HepG2 (cell line): ENCODE measurements at regions not wholly inside any gene's neighbourhood (a gene's known extent, or its start where the extent isn't known, plus 50 kb on each side); places are given as distances from the start of the nearest gene placed in this dataset.

Experiments
- ATAC-seq: fragments of 200-7000 bp; cut with Tn5 transposase; 3 replicates; pipeline ENCODE4 v1.9.1; 2020; ENCODE audit warnings: mild to moderate bottlenecking, moderate library complexity
- BruUV-seq: library from RNA; stranded (reverse); fragments of 400-500 nt; replicated peaks from 2 replicates; lab custom pipeline; 2021; lab: Mats Ljungman, UMichigan
- CTCF ChIA-PET: fragments of 300-600 bp; formaldehyde crosslinking; extraction: SDS; loops from one replicate; lab custom pipeline; 2021; ENCODE audit warnings: low total read pairs, inconsistent platforms, low intra/inter-chr PET ratio; lab: Yijun Ruan, JAX
- POLR2A ChIA-PET: fragments of 350-600 bp; sonication (Branson Sonifier 250); formaldehyde crosslinking; loops from one replicate; lab custom pipeline; 2020; ENCODE audit warnings: antibody characterized with exemption, inconsistent platforms; lab: Yijun Ruan, JAX
- DNase-seq: peaks from one replicate; pipeline ENCODE4 v3.0.0-alpha.2; 2015; ENCODE audit warnings: low spot score
- FAIRE-seq: peaks from 3 replicates; lab custom pipeline; 2011; peaks lifted over from hg19 to GRCh38; lab: Jason Lieb, UNC
- H2AFZ ChIP-seq: one replicate; pipeline ENCODE4 v1.6.1; 2011; ENCODE audit warnings: low read length, inconsistent platforms
- H3K27ac ChIP-seq: fragments of 300-600 bp; 3 replicates; pipeline ENCODE4 v1.8.0; 2011; ENCODE audit warnings: mixed run types, mild to moderate bottlenecking, mixed read lengths, low read length, inconsistent platforms; ENCODE audit not compliant: insufficient read depth; ENCODE audit errors: extremely low read length
- H3K27me3 ChIP-seq, 2 experiments: fragments of 200-600 bp in 1 of 2; 2 replicates in 1 of 2; 3 replicates in 1 of 2; pipeline versions ENCODE4 v1.6.0 to v1.8.0; 2011; ENCODE audit warnings: low read length in 2 of 2, mild to moderate bottlenecking in 2 of 2, moderate library complexity in 2 of 2, inconsistent platforms in 1 of 2; ENCODE audit not compliant: insufficient read depth in 2 of 2, control insufficient read depth in 1 of 2
- H3K36me3 ChIP-seq, 2 experiments: fragments of 200-600 bp in 1 of 2; replicated peaks in 1 of 2; 2 replicates in 1 of 2; 3 replicates in 1 of 2; pipeline versions ENCODE4 v1.5.1 to v1.8.0; 2011; ENCODE audit warnings: low read length in 2 of 2, inconsistent platforms in 1 of 2; ENCODE audit not compliant: insufficient read depth in 2 of 2, control insufficient read depth in 1 of 2
- H3K4me1 ChIP-seq: 2 replicates; pipeline ENCODE4 v1.5.1; 2012; ENCODE audit warnings: low read length, inconsistent platforms; ENCODE audit not compliant: insufficient read depth
- H3K4me2 ChIP-seq: 2 replicates; pipeline ENCODE4 v1.6.0; 2011; ENCODE audit warnings: low read depth, low read length, inconsistent platforms
- H3K4me3 ChIP-seq, 3 experiments: fragments of 200-600 bp in 1 of 3; sonication (generic), shearing (Covaris generic) in 1 of 3; replicated peaks in 1 of 3; 2 replicates each; pipeline ENCODE4 v1.5.1; 2011 to 2016; ENCODE audit warnings: low read length in 3 of 3, inconsistent platforms in 2 of 3, low read depth in 2 of 3, mild to moderate bottlenecking in 2 of 3, control low read depth in 1 of 3, mixed read lengths in 1 of 3; ENCODE audit not compliant: insufficient read depth in 1 of 3
- H3K79me2 ChIP-seq: one replicate; pipeline ENCODE4 v1.6.1; 2011; ENCODE audit warnings: low read length, inconsistent platforms; ENCODE audit not compliant: insufficient read depth
- H3K9ac ChIP-seq: 2 replicates; pipeline ENCODE4 v1.6.0; 2011; ENCODE audit warnings: mild to moderate bottlenecking, low read depth, low read length, inconsistent platforms; ENCODE audit not compliant: insufficient read depth
- H3K9me3 ChIP-seq: 2 replicates; pipeline ENCODE4 v1.5.1; 2012; ENCODE audit warnings: mild to moderate bottlenecking, low read length
- H4K20me1 ChIP-seq: 2 replicates; pipeline ENCODE4 v1.6.0; 2011; ENCODE audit warnings: inconsistent platforms, mild to moderate bottlenecking, low read length, moderate library complexity; ENCODE audit not compliant: insufficient read depth
- FUBP1 ChIP-seq: sonication (generic); formaldehyde crosslinking; IDR thresholded peaks from 2 replicates; pipeline ENCODE4 v1.5.1; 2020; ENCODE audit warnings: missing genetic modification reagents, mild to moderate bottlenecking, borderline replicate concordance
- GPN1 ChIP-seq: sonication (generic); formaldehyde crosslinking; IDR thresholded peaks from 2 replicates; pipeline ENCODE4 v1.5.1; 2020; ENCODE audit warnings: missing genetic modification reagents, borderline replicate concordance
- RELA ChIP-seq: sonication (generic); formaldehyde crosslinking; IDR thresholded peaks from 2 replicates; pipeline ENCODE4 v1.4.0; 2020; ENCODE audit warnings: missing genetic modification reagents
- TAF15 ChIP-seq: fragments of 200-400 bp; formaldehyde crosslinking; IDR thresholded peaks from one replicate; pipeline ENCODE4 v1.6.1; 2018; ENCODE audit warnings: mild to moderate bottlenecking, low read depth, low read length; ENCODE audit not compliant: poor library complexity, severe bottlenecking
- ZBTB2 ChIP-seq: sonication (generic); formaldehyde crosslinking; IDR thresholded peaks from 2 replicates; pipeline ENCODE4 v1.8.0; 2022; ENCODE audit warnings: low read depth, missing genetic modification reagents
- WGBS: methylation state at CpG from one replicate; pipeline ENCODE4 v1.1.6; 2017; ENCODE audit warnings: low lambda C conversion rate; 5-methylcytosine and 5-hydroxymethylcytosine counted together
- in situ Hi-C: cut with HindIII; loops from 2 replicates; pipeline ENCODE4 v1.10.0; 2017; ENCODE audit warnings: low pct_unique_long_range_greater_than_20kb; ENCODE audit not compliant: extremely low pct_ligation_motif_present
- intact Hi-C: fragments of 100-400 bp; cut with micrococcal nuclease; formaldehyde crosslinking; loops from one replicate; pipeline ENCODE4 v1.10.0; 2022; ENCODE audit not compliant: unreplicated experiment

GRCh38 chr4:14335872-14336271, 666.4 kb upstream of the CPEB2 start (continued):
- TF ChIP-seq RELA, result no peak

- 62% methylated on average over 2 of the region's 2 CpGs for WGBS
Measured at GRCh38 chr4:14336656-14337055, 665.6 kb upstream of the CPEB2 start.

More at GRCh38 chr4:14336656-14337055, 665.6 kb upstream of the CPEB2 start:
- Histone ChIP-seq H3K27ac (no peak overlapping the region), H3K79me2 (no peaks in the 10 kb centered on the region), H4K20me1 (no peaks in the 10 kb centered on the region), H3K9me3 (peaks cover 48% of the 10 kb centered on the region), H3K36me3 (no peaks in the 10 kb centered on the region), H3K4me3 (no peak overlapping the region), H2AFZ (no peak overlapping the region), H3K4me2 (no peak overlapping the region), H3K9ac (no peak overlapping the region), H3K4me1 (no peaks in the 10 kb centered on the region), H3K27me3 (no peaks in the 10 kb centered on the region)
- CTCF ChIA-PET, result no interaction called here
- TF ChIP-seq ZBTB2 (no peak), FUBP1 (CRISPR knock-in tag) (no peak), TAF15 (no peak), GPN1 (CRISPR knock-in tag) (no peak)
- ATAC-seq, result no peak
- FAIRE-seq, result no peak
- intact Hi-C loops, result no loop called here
- in situ Hi-C loops, result no loop called here
- BruUV-seq, result no TSS peak
- POLR2A ChIA-PET, result no interaction called here
- DNase-seq, result no peak
